ENCODE measurements at regions not wholly inside any gene's neighbourhood (a gene's known extent, or its start where the extent isn't known, plus 50 kb on each side); places are given as distances from the start of the nearest gene placed in this dataset.

DNA sequence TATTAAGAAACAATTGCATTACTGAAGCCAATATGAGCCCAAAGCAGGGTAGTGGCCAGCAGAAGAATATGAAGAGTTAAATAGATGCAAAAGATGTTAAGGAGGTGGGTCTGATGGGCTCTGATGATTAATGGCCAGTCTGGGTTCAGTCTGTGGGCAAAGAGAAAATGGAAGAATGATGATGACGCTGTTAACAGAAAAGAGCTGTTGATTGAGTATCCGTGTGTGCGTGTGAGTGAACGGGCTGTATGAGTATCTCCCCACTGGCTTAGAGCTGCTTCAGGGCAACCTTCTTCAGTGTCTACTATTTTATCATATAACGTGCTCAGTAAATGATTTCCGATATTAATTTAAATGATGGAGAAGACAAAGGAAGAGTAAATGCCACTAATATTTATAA is 723.3 kb upstream of the MAP3K7 start:
- H2BK20ac ChIP-seq (ENCODE audit: low read length): no peak overlapping the region
- H3K4me3 ChIP-seq (ENCODE audit: extremely low read depth in 1 of 4, insufficient read depth in 2 of 4, low read depth in 3 of 4, low read length in 4 of 4): no peak overlapping the region
- no peaks in the 10 kb centered on the region for H3K23me2 ChIP-seq (ENCODE audit: low read depth, low read length)
- no peaks in the 10 kb centered on the region for H3K79me2 ChIP-seq (ENCODE audit: control insufficient read depth in 1 of 2, insufficient read depth in 2 of 2, low read length in 2 of 2)
- WGBS, 2 experiments (ENCODE audit: extremely low coverage in 1 of 2, insufficient coverage in 1 of 2, insufficient read length in 1 of 2, insufficient replicate concordance in 2 of 2, low coverage in 1 of 2, low lambda C conversion rate in 2 of 2, missing lambda C conversion rate in 1 of 2): 99% methylated on average over 6 of the region's 6 CpGs; no CpG with 5 or more reads in 1 of the 2 experiments
- no peak overlapping the region for H2BK5ac ChIP-seq (ENCODE audit: low read depth, low read length)
- no peak overlapping the region for H3K56ac ChIP-seq (replicated peaks; ENCODE audit: insufficient read length, low read depth, low read length)
- no peaks in the 10 kb centered on the region for H3K9me3 ChIP-seq (ENCODE audit: insufficient read depth in 2 of 2, low read depth in 1 of 2, low read length in 1 of 2)
- no peak overlapping the region for H3K4me2 ChIP-seq (ENCODE audit: insufficient read depth in 1 of 2, low read depth in 2 of 2, low read length in 2 of 2)
- FAIRE-seq (no peak), DNase-seq (ENCODE audit: low read depth in 1 of 2, low spot score in 2 of 2) (no peak)
- H3K79me1 ChIP-seq (ENCODE audit: low read depth, low read length): no peaks in the 10 kb centered on the region
- H3K4ac ChIP-seq (replicated peaks; ENCODE audit: insufficient read length, low read depth, low read length): no peak overlapping the region
- no peak overlapping the region for H2AK5ac ChIP-seq (ENCODE audit: low read depth, low read length)
- no peak overlapping the region for H2BK12ac ChIP-seq (ENCODE audit: low read depth, low read length)
- CTCF ChIA-PET (ENCODE audit: partially characterized antibody): no interaction called here
- H3K14ac ChIP-seq (ENCODE audit: insufficient read length): no peak overlapping the region
- no peak overlapping the region for H4K5ac ChIP-seq (ENCODE audit: insufficient read length, low read depth, low read length)
- H4K91ac ChIP-seq (replicated peaks; ENCODE audit: insufficient read length, low read length): no peak overlapping the region
- H3K9ac ChIP-seq (replicated peaks in 1 of 4; ENCODE audit: extremely low read depth in 1 of 4, low read depth in 3 of 4, low read length in 3 of 4): no peak overlapping the region
- no peak overlapping the region for H3K27ac ChIP-seq (ENCODE audit: low read depth, low read length)
- no peak overlapping the region for H3K23ac ChIP-seq (ENCODE audit: insufficient read length)
- H3K27me3 ChIP-seq (replicated peaks in 1 of 4; ENCODE audit: control insufficient read depth in 3 of 4, extremely low read depth in 1 of 4, insufficient read depth in 3 of 4, low read length in 3 of 4): peaks cover 0 to 8% (median 0%) of the 10 kb centered on the region in 4 experiments; a peak in 3 of 7 replicates
- H3K4me1 ChIP-seq (replicated peaks in 1 of 4; ENCODE audit: control insufficient read depth in 3 of 4, insufficient read depth in 4 of 4, low read length in 3 of 4): no peaks in the 10 kb centered on the region
- no peaks in the 10 kb centered on the region for H4K20me1 ChIP-seq (replicated peaks in 1 of 2; ENCODE audit: control insufficient read depth in 1 of 2, insufficient read depth in 2 of 2, low read length in 2 of 2)
- no peaks in the 10 kb centered on the region for H3K36me3 ChIP-seq (ENCODE audit: control insufficient read depth in 2 of 4, insufficient read depth in 4 of 4, low read length in 3 of 4)
- H2BK120ac ChIP-seq (replicated peaks; ENCODE audit: low read depth, low read length): no peak overlapping the region
- no peak overlapping the region for H4K8ac ChIP-seq (ENCODE audit: extremely low read depth, insufficient read depth, low read length)
- no peak overlapping the region for H3K18ac ChIP-seq (ENCODE audit: extremely low read depth, low read length)
- POLR2A ChIA-PET (ENCODE audit: partially characterized antibody): no interaction called here
- H2BK15ac ChIP-seq (ENCODE audit: low read length): no peak overlapping the region
- TF ChIP-seq CBX8 (IDR thresholded peaks at IDR 0.05; ENCODE audit: borderline replicate concordance, low read depth, low read length) (no peak), KDM5A (IDR thresholded peaks at IDR 0.05; ENCODE audit: low read length) (no peak)
- no peak overlapping the region for H2AFZ ChIP-seq (ENCODE audit: low read length)

All from H1 (cell line).